Activated T-cell treated with anti-CD3 and anti-CD28 coated beads, Interleukin-2, amount 50 U/mL, for 48 hours (primary cell): ENCODE measurements at regions not wholly inside any gene's neighbourhood (a gene's known extent, or its start where the extent isn't known, plus 50 kb on each side); places are given as distances from the start of the nearest gene placed in this dataset.
"Not testable (repeated sequence)": the region's sequence is repeated elsewhere in the genome, so short reads cannot be mapped to it uniquely, and the experiment has no call there.

Experiments used
- DNase-seq, 2 experiments: peaks; one replicate each; pipeline ENCODE4 v3.0.0-alpha.2; 2020

GRCh38 chr9:64370344-64370743 lies 914.7 kb downstream of the FOXD4L5 start:
- DNase-seq: peak in 1 of 2 experiments; percentile 17

GRCh38 chr9:64369644-64370043 lies 915.4 kb downstream of the FOXD4L5 start:
- peak; percentile 16 to 22 for DNase-seq

GRCh38 chr9:64369114-64369513 lies 915.9 kb downstream of the FOXD4L5 start:
- peak; percentile 88 to 93 for DNase-seq

- not testable (repeated sequence) for DNase-seq
Measured at GRCh38 chr9:64368644-64368942, 916.4 kb downstream of the FOXD4L5 start.

- DNase-seq: peak; percentile 22 to 33
Measured at GRCh38 chr9:64367826-64368643, 917.0 kb downstream of the FOXD4L5 start.
